Choroid plexus epithelial cell (primary cell): ENCODE measurements at regions not wholly inside any gene's neighbourhood (a gene's known extent, or its start where the extent isn't known, plus 50 kb on each side); places are given as distances from the start of the nearest gene placed in this dataset.

Source experiments
- DNase-seq: peaks from one replicate; pipeline ENCODE4 v3.0.0-alpha.2; 2010; ENCODE audit warnings: low read depth
- H3K4me3 ChIP-seq: 2 replicates; pipeline ENCODE4 v1.5.1; 2011; ENCODE audit warnings: low read depth, mild to moderate bottlenecking, control low read depth, low read length, moderate library complexity
- TF ChIP-seq, protein P1 (sequence below): conservative IDR thresholded peaks from 2 replicates; pipeline ENCODE4 v1.5.1; 2011; ENCODE audit warnings: low read depth, mild to moderate bottlenecking, control low read depth, inconsistent platforms, low read length, moderate library complexity

DNA sequence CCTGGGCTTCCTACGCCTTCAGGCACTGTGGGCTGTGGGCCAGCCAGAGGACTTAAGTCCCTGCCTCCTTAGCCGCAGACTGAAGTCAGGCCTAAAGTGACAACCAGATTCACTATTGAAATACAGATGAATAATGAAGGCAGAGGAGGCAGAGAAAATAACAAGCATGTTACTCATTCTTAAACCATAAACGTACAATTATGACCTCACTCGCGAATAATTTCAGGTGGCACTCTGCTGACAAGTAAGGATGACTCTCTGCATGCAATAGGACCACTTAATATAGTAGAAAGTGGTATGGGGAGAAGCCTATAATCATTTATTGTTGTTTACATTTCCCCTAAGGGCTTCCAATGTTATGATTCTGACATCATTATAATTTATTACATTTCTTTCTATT lies 409.2 kb upstream of the FGF13 start:
- TF ChIP-seq, protein P1, sequence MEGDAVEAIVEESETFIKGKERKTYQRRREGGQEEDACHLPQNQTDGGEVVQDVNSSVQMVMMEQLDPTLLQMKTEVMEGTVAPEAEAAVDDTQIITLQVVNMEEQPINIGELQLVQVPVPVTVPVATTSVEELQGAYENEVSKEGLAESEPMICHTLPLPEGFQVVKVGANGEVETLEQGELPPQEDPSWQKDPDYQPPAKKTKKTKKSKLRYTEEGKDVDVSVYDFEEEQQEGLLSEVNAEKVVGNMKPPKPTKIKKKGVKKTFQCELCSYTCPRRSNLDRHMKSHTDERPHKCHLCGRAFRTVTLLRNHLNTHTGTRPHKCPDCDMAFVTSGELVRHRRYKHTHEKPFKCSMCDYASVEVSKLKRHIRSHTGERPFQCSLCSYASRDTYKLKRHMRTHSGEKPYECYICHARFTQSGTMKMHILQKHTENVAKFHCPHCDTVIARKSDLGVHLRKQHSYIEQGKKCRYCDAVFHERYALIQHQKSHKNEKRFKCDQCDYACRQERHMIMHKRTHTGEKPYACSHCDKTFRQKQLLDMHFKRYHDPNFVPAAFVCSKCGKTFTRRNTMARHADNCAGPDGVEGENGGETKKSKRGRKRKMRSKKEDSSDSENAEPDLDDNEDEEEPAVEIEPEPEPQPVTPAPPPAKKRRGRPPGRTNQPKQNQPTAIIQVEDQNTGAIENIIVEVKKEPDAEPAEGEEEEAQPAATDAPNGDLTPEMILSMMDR: no peak
- no peak for DNase-seq
- no peak overlapping the region for H3K4me3 ChIP-seq

DNA sequence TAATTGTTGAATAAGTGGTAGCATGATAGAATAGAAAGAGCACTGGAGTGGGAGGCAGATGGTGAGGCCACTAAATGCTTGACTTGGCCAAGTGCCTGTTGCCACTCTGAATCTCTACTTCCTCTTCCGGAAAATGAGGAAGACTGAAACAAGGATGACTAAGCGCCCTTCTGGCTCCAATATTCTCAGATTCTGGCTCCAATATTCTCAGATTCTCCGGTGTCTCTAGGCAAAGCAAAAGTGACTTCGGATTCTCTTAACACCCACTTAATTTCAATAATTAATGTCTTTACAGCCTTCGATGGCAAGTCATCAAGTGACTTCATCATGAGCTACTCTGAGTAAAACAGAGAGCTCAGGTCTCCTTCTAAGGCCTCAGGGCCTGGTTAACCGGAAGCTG lies 402.2 kb upstream of the FGF13 start:
- no peak overlapping the region for H3K4me3 ChIP-seq
- no peak for DNase-seq
- TF ChIP-seq, protein P1: no peak

DNA sequence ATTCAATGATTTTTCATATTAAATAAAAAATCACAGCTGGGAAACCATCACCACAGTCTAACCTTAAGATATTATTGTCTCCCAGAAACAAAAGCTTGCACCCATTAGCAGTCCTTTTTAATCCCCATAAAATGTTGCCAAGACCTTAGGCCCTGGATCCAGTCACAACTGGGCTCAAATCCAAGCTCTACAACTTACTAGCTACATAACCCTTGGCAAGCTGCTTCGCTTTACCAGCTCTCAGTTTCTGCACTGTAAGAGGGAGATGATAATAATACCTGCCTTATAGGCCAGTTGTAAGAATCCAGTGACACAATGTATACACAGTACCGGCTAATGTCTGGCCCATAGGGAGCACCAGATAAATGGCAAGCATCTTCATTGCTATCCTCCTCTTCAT lies 400.9 kb upstream of the FGF13 start:
- DNase-seq: no peak
- H3K4me3 ChIP-seq: no peak overlapping the region
- TF ChIP-seq, protein P1: no peak

DNA sequence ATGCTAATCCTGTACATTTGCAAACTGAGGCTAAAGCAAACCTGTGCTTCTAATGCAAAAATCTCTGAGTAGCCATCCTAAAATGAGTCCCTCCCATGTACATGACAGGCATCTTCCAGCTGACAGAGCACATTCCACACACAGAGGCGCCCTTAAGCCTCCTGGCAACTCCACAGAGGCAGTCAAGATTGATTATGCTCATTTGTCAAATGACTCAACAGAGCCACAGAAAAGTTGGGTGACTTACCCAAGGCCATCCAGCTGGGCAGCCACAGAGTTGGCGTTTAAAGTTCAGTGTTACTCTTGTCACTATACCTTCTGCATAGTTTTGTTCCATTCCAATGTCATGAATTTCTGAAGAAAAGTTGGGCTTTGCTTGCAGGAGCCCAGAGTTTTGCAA lies 394.6 kb upstream of the FGF13 start:
- TF ChIP-seq, protein P1: no peak
- DNase-seq: no peak

DNA sequence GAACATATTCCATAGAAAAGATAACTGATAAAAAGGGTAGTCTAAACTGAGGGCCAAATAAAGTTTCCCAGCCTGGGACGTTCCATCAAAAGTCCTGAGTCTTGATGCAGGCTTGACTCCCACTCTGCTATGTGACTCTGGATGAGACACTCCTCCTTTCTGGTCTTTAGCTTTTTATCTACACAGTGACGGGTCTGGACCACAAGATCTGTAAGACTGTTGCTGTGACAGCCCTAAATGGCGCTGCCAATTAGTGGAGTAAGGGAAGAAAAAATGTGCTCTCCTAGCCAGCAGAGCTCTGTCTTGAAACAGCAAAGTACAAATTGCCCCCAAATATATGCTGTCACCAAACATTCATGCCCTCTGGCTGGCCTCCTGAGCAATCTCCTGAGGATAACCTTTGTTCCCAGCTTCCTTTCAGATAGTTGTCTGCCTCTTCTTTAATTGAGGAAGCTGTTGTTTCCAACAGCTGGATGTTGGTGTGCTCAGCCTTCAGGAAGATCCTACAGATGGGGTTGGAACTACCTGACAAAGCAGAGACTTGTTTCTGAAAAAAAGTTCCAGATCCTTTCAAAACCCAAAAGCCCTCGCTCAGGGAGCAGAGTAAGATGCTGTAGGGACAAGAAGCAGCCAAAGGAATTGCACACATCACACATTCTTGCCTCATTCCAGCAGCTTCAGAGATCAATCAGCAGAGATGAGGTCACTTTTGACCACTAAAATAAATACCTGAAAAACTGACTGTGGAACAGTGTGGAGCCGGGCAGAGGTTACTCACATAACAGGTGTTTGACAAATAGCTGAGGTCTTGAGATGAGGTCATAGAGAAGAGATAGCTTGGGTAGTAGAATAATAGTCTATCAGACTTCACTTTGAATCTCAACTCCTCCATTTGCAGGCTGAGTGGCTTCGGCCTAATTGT lies 383.4 kb upstream of the FGF13 start:
- no peak for DNase-seq
- TF ChIP-seq, protein P1: no peak
- no peak overlapping the region for H3K4me3 ChIP-seq

More for the DNA sequence above, 394.6 kb upstream of the FGF13 start:
- H3K4me3 ChIP-seq: no peak overlapping the region

DNA sequence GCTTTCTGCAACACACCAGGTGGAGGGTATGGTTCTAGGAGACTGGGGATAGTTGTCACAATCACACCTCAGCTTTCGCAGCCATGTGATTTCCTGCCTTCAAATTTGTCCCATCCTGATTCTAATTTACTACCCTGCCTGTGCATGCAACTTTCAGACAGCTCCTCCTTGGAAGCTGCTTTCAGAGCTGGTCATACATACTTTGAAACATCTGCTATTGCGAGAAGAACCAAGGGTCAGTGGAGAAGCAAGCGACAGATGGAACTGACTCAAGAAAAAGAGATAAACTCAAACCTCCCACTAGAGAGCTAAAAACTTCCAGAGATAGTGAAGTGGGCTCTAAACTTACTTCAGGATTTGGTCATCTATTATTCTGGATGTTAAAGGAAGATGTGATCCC lies 381.7 kb upstream of the FGF13 start:
- no peak overlapping the region for H3K4me3 ChIP-seq
- no peak for DNase-seq
- TF ChIP-seq, protein P1: no peak

DNA sequence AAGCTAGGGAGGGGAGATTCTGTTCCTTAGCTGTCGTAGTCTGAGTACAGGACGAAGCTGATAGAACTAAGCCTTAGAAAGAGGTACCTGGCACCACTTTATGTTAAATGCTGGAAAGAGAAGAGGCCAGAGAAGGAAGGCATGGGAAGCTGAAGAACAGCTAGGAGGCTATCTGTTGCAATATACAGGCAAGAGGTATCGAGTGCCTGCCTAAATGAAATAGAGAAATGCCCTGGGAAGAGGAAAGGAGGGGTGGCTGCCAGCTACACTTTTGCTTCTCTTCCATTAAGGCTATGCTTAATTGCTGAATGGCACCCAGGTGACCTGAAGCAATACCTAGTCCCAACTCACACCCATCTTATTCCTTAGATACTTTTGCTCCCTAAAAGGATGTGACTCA lies 380.4 kb upstream of the FGF13 start:
- no peak for DNase-seq
- no peak overlapping the region for H3K4me3 ChIP-seq
- TF ChIP-seq, protein P1: no peak
